SK-N-SH (cell line): ENCODE measurements at regions not wholly inside any gene's neighbourhood (a gene's known extent, or its start where the extent isn't known, plus 50 kb on each side); places are given as distances from the start of the nearest gene placed in this dataset.

ENCODE experiments used
- CTCF ChIA-PET: fragments of 300-600, 350-600 bp; formaldehyde crosslinking; extraction: SDS; loops from one replicate; lab custom pipeline; 2021; lab: Yijun Ruan, JAX
- POLR2A ChIA-PET: fragments of 350-600 bp; sonication (Branson Sonifier 250); formaldehyde crosslinking; extraction: SDS; loops from one replicate; lab custom pipeline; 2020; ENCODE audit warnings: antibody characterized with exemption, inconsistent platforms; lab: Yijun Ruan, JAX
- DNase-seq: peaks from one replicate; pipeline ENCODE4 v3.0.0; 2012
- H2AFZ ChIP-seq: fragments of 200-600 bp; sonication (generic); 2 replicates; pipeline ENCODE4 v1.8.1; 2016; ENCODE audit warnings: antibody characterized with exemption, mild to moderate bottlenecking, low read depth
- H3F3A ChIP-seq: fragments of 200-600 bp; sonication (generic); replicated peaks from 2 replicates; pipeline ENCODE3; 2016; ENCODE audit warnings: antibody characterized with exemption, mild to moderate bottlenecking; ENCODE audit not compliant: insufficient read depth
- H3K27ac ChIP-seq, 2 experiments: fragments of 200-500 bp in 1 of 2; fragments of 200-600 bp in 1 of 2; sonication (Bioruptor generic) in 1 of 2; sonication (generic), shearing (Covaris generic) in 1 of 2; 2 replicates each; pipeline versions ENCODE4 v1.5.1 to v1.6.1; 2014 to 2016; ENCODE audit warnings: low read depth in 2 of 2, inconsistent platforms in 1 of 2, low read length in 1 of 2, mild to moderate bottlenecking in 1 of 2, mixed read lengths in 1 of 2
- H3K27me3 ChIP-seq: fragments of 200-600 bp; sonication (generic), shearing (Covaris generic); 2 replicates; pipeline ENCODE4 v1.6.1; 2016; ENCODE audit warnings: mixed run types; ENCODE audit not compliant: insufficient read depth
- H3K36me3 ChIP-seq, 2 experiments: fragments of 200-500 bp in 1 of 2; fragments of 200-600 bp in 1 of 2; sonication (Bioruptor generic) in 1 of 2; sonication (generic) in 1 of 2; replicated peaks in 1 of 2; 2 replicates each; pipeline versions ENCODE3 to v1.5.1; 2014 to 2016; ENCODE audit warnings: low read length in 1 of 2, mild to moderate bottlenecking in 1 of 2; ENCODE audit not compliant: insufficient read depth in 2 of 2, control insufficient read depth in 1 of 2
- H3K4me1 ChIP-seq, 2 experiments: fragments of 200-500 bp in 1 of 2; fragments of 200-600 bp in 1 of 2; sonication (Bioruptor generic) in 1 of 2; sonication (generic), shearing (Covaris generic) in 1 of 2; 2 replicates each; pipeline versions ENCODE4 v1.5.1 to v1.6.1; 2014 to 2016; ENCODE audit warnings: low read depth in 1 of 2, low read length in 1 of 2, mixed run types in 1 of 2; ENCODE audit not compliant: insufficient read depth in 2 of 2, control insufficient read depth in 1 of 2
- H3K4me2 ChIP-seq: fragments of 200-600 bp; sonication (generic), shearing (Covaris generic); 2 replicates; pipeline ENCODE4 v1.6.1; 2017; ENCODE audit warnings: mixed run types
- H3K4me3 ChIP-seq, 2 experiments: fragments of 200-500 bp in 1 of 2; fragments of 200-600 bp in 1 of 2; sonication (Bioruptor generic) in 1 of 2; sonication (generic), shearing (Covaris generic) in 1 of 2; 2 replicates each; pipeline versions ENCODE4 v1.5.1 to v1.8.1; 2014 to 2016; ENCODE audit warnings: low read depth in 2 of 2, inconsistent platforms in 1 of 2, low read length in 1 of 2, mild to moderate bottlenecking in 1 of 2, mixed read lengths in 1 of 2, moderate library complexity in 1 of 2
- H3K79me2 ChIP-seq: fragments of 200-600 bp; sonication (generic); 2 replicates; pipeline ENCODE4 v1.8.1; 2017; ENCODE audit warnings: mild to moderate bottlenecking; ENCODE audit not compliant: insufficient read depth
- H3K9ac ChIP-seq: fragments of 200-600 bp; sonication (generic); 2 replicates; pipeline ENCODE4 v1.6.1; 2017; ENCODE audit warnings: mixed run types
- H3K9me2 ChIP-seq: fragments of 200-600 bp; sonication (generic); 2 replicates; pipeline ENCODE4 v1.6.1; 2017; ENCODE audit warnings: mixed run types
- H3K9me3 ChIP-seq: fragments of 200-600 bp; sonication (generic); 2 replicates; pipeline ENCODE4 v1.6.1; 2017; ENCODE audit warnings: mixed run types, mild to moderate bottlenecking, moderate library complexity
- H4K20me1 ChIP-seq: fragments of 200-600 bp; sonication (generic); 2 replicates; pipeline ENCODE4 v1.6.1; 2017; ENCODE audit warnings: mild to moderate bottlenecking, mixed run types; ENCODE audit not compliant: insufficient read depth
- CHD2 ChIP-seq: fragments of 150-350 bp; IDR thresholded peaks from 2 replicates; pipeline ENCODE4 v1.6.1; 2018; ENCODE audit warnings: low read length; ENCODE audit not compliant: partially characterized antibody
- EP300 ChIP-seq, 2 experiments: IDR thresholded peaks; 2 replicates each; pipeline versions ENCODE4 v1.4.0 to v1.6.1; 2012; ENCODE audit warnings: borderline replicate concordance in 1 of 2, low read depth in 1 of 2, low read length in 1 of 2
- EZH2phosphoT487 ChIP-seq: fragments of 200-600 bp; sonication (generic); IDR thresholded peaks from 2 replicates; pipeline ENCODE4 v1.6.1; 2017; ENCODE audit warnings: low read depth, mixed run types, mild to moderate bottlenecking, antibody characterized with exemption, moderate library complexity, borderline replicate concordance
- GABPA ChIP-seq: IDR thresholded peaks from 2 replicates; pipeline ENCODE4 v1.4.0; 2012; ENCODE audit warnings: low read depth, mild to moderate bottlenecking
- GATA2 ChIP-seq: sonication (generic); formaldehyde crosslinking; IDR thresholded peaks from 2 replicates; pipeline ENCODE4 v1.5.0; 2020; ENCODE audit warnings: mild to moderate bottlenecking, missing genetic modification reagents
- MEF2A ChIP-seq: IDR thresholded peaks from 2 replicates; pipeline ENCODE4 v1.4.0; 2012; ENCODE audit warnings: low read depth, borderline replicate concordance
- MXI1 ChIP-seq: IDR thresholded peaks from 2 replicates; pipeline ENCODE4 v1.6.1; 2012; ENCODE audit warnings: mild to moderate bottlenecking, low read depth, low read length, improper control_type of control experiment
- POLR2AphosphoS5 ChIP-seq: IDR thresholded peaks from 2 replicates; pipeline ENCODE4 v1.6.1; 2012; ENCODE audit warnings: low read depth, low read length
- RXRA ChIP-seq: IDR thresholded peaks from 2 replicates; pipeline ENCODE4 v1.4.0; 2012; ENCODE audit warnings: low read depth, mild to moderate bottlenecking, borderline replicate concordance
- SIN3A ChIP-seq: IDR thresholded peaks from 2 replicates; pipeline ENCODE4 v1.6.1; 2012; ENCODE audit warnings: low read depth, mild to moderate bottlenecking, low read length, moderate library complexity, borderline replicate concordance
- SMC3 ChIP-seq: IDR thresholded peaks from 2 replicates; pipeline ENCODE4 v1.6.1; 2012; ENCODE audit warnings: low read depth, low read length, improper control_type of control experiment
- TAF1 ChIP-seq: IDR thresholded peaks from 2 replicates; pipeline ENCODE4 v1.6.1; 2012; ENCODE audit warnings: low read depth, mild to moderate bottlenecking, low read length, moderate library complexity, borderline replicate concordance
- TEAD4 ChIP-seq: IDR thresholded peaks from 2 replicates; pipeline ENCODE4 v1.4.0; 2012; ENCODE audit warnings: mild to moderate bottlenecking, borderline replicate concordance; ENCODE audit not compliant: insufficient read depth
- WGBS: methylation state at CpG from one replicate; pipeline ENCODE4 v1.1.6; 2017; ENCODE audit warnings: low lambda C conversion rate; 5-methylcytosine and 5-hydroxymethylcytosine counted together
- TF ChIP-seq, protein P1 (sequence below): IDR thresholded peaks from 2 replicates; pipeline ENCODE4; 2012
- TF ChIP-seq, protein P2 (sequence below): fragments of 150-350 bp; IDR thresholded peaks from 2 replicates; pipeline ENCODE4 v1.6.1; 2017; ENCODE audit warnings: antibody characterized with exemption, low read length, low read depth, borderline replicate concordance
- TF ChIP-seq, protein P3 (sequence below): IDR thresholded peaks from 2 replicates; pipeline ENCODE4 v1.4.0; 2012; ENCODE audit warnings: low read depth, borderline replicate concordance
- TF ChIP-seq, protein P4 (sequence below): IDR thresholded peaks from 2 replicates; pipeline ENCODE4 v1.6.1; 2012; ENCODE audit warnings: mild to moderate bottlenecking, low read depth, low read length, moderate library complexity
- TF ChIP-seq, protein P5 (sequence below): fragments of 200-600 bp; sonication (generic); IDR thresholded peaks from 2 replicates; pipeline ENCODE4 v1.6.1; 2017; ENCODE audit warnings: antibody characterized with exemption, mild to moderate bottlenecking, moderate library complexity

DNA sequence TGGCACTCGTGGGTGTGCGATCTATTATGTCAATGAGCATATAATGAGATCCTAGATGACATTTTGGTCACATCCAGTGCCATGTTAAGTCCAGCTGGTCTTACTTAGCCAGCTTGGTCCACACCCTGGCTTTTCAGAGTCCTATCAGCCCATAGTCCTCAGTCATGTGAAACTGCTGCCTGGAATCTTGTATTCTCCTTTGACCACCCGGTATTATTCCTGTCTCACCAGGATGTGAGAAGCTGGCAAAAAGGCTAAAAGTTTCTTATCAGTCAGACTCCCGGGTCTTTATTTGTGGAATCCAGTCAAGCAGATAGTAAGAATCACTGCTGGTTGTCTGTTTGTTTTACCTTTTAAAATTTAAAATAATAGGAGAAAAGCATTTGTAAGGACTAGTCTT, 705.6 kb upstream of the GHITM start:
- Histone ChIP-seq H3K4me1 (no peaks in the 10 kb centered on the region), H3K4me3 (no peak overlapping the region), H3K9me2 (no peaks in the 10 kb centered on the region), H3K27me3 (no peaks in the 10 kb centered on the region), H3K27ac (no peak overlapping the region), H2AFZ (no peak overlapping the region), H3K9me3 (no peaks in the 10 kb centered on the region; the same call in 1 of the 2 replicates), H3K79me2 (no peaks in the 10 kb centered on the region), H3K36me3 (no peaks in the 10 kb centered on the region), H3K9ac (no peak overlapping the region), H4K20me1 (no peaks in the 10 kb centered on the region), H3F3A (no peaks in the 10 kb centered on the region), H3K4me2 (no peak overlapping the region)
- no peak for DNase-seq
- ChIA-PET POLR2A (no interaction called here), CTCF (no interaction called here)
- TF ChIP-seq GABPA (no peak), CHD2 (no peak), MEF2A (no peak), EP300 (IDR thresholded peaks at IDR 0.05; ENCODE audit: borderline replicate concordance in 1 of 2, low read depth in 1 of 2, low read length in 1 of 2) (no peak), SMC3 (no peak), TAF1 (no peak), MXI1 (no peak), EZH2phosphoT487 (no peak), GATA2 (CRISPR knock-in tag) (no peak), TEAD4 (no peak), RXRA (no peak), POLR2AphosphoS5 (no peak), SIN3A (no peak)
- TF ChIP-seq, protein P1, sequence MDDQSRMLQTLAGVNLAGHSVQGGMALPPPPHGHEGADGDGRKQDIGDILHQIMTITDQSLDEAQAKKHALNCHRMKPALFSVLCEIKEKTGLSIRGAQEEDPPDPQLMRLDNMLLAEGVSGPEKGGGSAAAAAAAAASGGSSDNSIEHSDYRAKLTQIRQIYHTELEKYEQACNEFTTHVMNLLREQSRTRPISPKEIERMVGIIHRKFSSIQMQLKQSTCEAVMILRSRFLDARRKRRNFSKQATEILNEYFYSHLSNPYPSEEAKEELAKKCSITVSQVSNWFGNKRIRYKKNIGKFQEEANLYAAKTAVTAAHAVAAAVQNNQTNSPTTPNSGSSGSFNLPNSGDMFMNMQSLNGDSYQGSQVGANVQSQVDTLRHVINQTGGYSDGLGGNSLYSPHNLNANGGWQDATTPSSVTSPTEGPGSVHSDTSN: no peak
- TF ChIP-seq, protein P2, sequence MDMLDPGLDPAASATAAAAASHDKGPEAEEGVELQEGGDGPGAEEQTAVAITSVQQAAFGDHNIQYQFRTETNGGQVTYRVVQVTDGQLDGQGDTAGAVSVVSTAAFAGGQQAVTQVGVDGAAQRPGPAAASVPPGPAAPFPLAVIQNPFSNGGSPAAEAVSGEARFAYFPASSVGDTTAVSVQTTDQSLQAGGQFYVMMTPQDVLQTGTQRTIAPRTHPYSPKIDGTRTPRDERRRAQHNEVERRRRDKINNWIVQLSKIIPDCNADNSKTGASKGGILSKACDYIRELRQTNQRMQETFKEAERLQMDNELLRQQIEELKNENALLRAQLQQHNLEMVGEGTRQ: no peak
- TF ChIP-seq, protein P3, sequence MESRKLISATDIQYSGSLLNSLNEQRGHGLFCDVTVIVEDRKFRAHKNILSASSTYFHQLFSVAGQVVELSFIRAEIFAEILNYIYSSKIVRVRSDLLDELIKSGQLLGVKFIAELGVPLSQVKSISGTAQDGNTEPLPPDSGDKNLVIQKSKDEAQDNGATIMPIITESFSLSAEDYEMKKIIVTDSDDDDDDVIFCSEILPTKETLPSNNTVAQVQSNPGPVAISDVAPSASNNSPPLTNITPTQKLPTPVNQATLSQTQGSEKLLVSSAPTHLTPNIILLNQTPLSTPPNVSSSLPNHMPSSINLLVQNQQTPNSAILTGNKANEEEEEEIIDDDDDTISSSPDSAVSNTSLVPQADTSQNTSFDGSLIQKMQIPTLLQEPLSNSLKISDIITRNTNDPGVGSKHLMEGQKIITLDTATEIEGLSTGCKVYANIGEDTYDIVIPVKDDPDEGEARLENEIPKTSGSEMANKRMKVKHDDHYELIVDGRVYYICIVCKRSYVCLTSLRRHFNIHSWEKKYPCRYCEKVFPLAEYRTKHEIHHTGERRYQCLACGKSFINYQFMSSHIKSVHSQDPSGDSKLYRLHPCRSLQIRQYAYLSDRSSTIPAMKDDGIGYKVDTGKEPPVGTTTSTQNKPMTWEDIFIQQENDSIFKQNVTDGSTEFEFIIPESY: no peak
- TF ChIP-seq, protein P4, sequence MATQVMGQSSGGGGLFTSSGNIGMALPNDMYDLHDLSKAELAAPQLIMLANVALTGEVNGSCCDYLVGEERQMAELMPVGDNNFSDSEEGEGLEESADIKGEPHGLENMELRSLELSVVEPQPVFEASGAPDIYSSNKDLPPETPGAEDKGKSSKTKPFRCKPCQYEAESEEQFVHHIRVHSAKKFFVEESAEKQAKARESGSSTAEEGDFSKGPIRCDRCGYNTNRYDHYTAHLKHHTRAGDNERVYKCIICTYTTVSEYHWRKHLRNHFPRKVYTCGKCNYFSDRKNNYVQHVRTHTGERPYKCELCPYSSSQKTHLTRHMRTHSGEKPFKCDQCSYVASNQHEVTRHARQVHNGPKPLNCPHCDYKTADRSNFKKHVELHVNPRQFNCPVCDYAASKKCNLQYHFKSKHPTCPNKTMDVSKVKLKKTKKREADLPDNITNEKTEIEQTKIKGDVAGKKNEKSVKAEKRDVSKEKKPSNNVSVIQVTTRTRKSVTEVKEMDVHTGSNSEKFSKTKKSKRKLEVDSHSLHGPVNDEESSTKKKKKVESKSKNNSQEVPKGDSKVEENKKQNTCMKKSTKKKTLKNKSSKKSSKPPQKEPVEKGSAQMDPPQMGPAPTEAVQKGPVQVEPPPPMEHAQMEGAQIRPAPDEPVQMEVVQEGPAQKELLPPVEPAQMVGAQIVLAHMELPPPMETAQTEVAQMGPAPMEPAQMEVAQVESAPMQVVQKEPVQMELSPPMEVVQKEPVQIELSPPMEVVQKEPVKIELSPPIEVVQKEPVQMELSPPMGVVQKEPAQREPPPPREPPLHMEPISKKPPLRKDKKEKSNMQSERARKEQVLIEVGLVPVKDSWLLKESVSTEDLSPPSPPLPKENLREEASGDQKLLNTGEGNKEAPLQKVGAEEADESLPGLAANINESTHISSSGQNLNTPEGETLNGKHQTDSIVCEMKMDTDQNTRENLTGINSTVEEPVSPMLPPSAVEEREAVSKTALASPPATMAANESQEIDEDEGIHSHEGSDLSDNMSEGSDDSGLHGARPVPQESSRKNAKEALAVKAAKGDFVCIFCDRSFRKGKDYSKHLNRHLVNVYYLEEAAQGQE: no peak
- TF ChIP-seq, protein P5, sequence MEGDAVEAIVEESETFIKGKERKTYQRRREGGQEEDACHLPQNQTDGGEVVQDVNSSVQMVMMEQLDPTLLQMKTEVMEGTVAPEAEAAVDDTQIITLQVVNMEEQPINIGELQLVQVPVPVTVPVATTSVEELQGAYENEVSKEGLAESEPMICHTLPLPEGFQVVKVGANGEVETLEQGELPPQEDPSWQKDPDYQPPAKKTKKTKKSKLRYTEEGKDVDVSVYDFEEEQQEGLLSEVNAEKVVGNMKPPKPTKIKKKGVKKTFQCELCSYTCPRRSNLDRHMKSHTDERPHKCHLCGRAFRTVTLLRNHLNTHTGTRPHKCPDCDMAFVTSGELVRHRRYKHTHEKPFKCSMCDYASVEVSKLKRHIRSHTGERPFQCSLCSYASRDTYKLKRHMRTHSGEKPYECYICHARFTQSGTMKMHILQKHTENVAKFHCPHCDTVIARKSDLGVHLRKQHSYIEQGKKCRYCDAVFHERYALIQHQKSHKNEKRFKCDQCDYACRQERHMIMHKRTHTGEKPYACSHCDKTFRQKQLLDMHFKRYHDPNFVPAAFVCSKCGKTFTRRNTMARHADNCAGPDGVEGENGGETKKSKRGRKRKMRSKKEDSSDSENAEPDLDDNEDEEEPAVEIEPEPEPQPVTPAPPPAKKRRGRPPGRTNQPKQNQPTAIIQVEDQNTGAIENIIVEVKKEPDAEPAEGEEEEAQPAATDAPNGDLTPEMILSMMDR: no peak
- 61% methylated on average over 4 of the region's 4 CpGs for WGBS
